Muscle layer of duodenum (tissue), 2 donors: ENCODE measurements at regions not wholly inside any gene's neighbourhood (a gene's known extent, or its start where the extent isn't known, plus 50 kb on each side); places are given as distances from the start of the nearest gene placed in this dataset.
"Not testable (repeated sequence)": the region's sequence is repeated elsewhere in the genome, so short reads cannot be mapped to it uniquely, and the experiment has no call there.

Source experiments
- H3K27ac ChIP-seq: one replicate; pipeline ENCODE4 v1.7.0; 2013; ENCODE audit warnings: mild to moderate bottlenecking, low read length
- H3K27me3 ChIP-seq: one replicate; pipeline ENCODE4 v1.7.0; 2013; ENCODE audit warnings: low read depth, mild to moderate bottlenecking, control low read depth, low read length
- H3K36me3 ChIP-seq, 2 donors: one replicate each; pipeline ENCODE4 v1.7.0; 2013; ENCODE audit warnings: low read length in 2 of 2, control low read depth in 1 of 2, mild to moderate bottlenecking in 1 of 2; ENCODE audit not compliant: insufficient read depth in 2 of 2, control insufficient read depth in 1 of 2
- H3K4me1 ChIP-seq, 2 donors: one replicate each; pipeline ENCODE4 v1.7.0; 2013; ENCODE audit warnings: low read length in 2 of 2, mild to moderate bottlenecking in 2 of 2, control low read depth in 1 of 2, moderate library complexity in 1 of 2; ENCODE audit not compliant: insufficient read depth in 2 of 2, control insufficient read depth in 1 of 2
- H3K4me3 ChIP-seq, 2 donors: one replicate each; pipeline ENCODE4 v1.7.0; 2013; ENCODE audit warnings: low read length in 2 of 2, low read depth in 1 of 2, mild to moderate bottlenecking in 1 of 2
- H3K9me3 ChIP-seq, 2 donors: one replicate each; pipeline ENCODE4 v1.7.0; 2013; ENCODE audit warnings: low read length in 2 of 2, control low read depth in 1 of 2, mild to moderate bottlenecking in 1 of 2; ENCODE audit not compliant: control insufficient read depth in 1 of 2
- donor health status: healthy.

DNA sequence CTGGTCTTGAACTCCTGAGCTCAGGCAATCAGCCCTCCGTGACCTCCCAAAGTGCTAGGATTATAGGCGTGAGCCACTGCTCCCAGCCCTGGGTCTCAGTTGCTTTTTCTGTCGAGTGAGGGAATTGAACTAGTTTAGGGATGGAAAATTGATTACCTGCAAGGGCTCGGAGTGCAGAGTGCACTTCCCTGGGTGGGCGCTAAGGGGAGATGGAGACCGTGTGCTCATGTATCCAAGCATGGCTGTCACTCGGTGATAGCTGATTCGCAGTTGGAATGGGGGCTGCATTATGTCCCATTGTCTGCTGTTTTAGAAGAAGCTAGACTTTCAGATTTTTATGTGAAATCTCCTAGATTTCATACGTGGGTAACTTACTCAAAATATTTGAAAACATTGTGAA lies 139.9 kb upstream of the RFC3 start:
- Histone ChIP-seq H3K4me3 (no peak overlapping the region), H3K36me3 (no peaks in the 10 kb centered on the region), H3K4me1 (peaks cover 11 to 13% of the 10 kb centered on the region in 2 donors), H3K9me3 (no peaks in the 10 kb centered on the region), H3K27me3 (no peaks in the 10 kb centered on the region), H3K27ac (no peak overlapping the region)

DNA sequence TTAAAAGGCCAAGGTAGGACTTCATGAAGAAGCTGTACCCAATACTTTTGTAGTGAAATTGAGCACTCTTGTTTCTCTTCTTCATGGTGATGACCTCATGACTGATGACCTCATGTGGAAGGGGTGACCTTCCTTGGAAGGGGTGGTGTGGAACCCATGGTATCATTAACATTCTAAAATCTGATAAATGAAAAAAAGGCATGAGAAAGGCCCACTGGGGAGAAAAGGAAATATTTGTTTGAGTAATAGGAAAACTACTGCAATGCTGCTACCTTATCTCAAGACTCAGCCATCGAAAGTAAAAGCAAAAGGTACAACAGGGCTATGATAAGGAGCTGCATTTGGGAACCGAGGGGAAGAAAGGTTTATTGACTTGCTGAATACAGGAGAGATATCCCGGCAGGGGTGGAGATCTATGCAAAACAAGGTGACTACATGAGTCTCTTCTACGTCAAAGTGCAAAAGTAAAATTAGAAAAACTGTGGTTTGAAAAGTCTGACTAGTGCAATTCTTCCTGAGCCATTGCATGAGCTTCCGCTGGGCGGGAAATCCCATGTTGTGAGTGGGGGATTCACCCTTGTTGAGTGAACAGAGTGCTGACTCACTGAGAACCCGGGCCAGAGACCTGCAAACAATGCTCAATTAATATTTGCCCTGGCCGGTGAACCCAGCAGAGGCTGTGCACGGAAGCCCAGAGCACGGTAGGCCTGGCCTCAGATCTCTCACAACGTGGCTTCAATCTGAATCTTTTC lies 138.9 kb upstream of the RFC3 start:
- Histone ChIP-seq H3K9me3 (no peaks in the 10 kb centered on the region), H3K27me3 (no peaks in the 10 kb centered on the region), H3K27ac (peak overlapping the region; percentile 78), H3K36me3 (no peaks in the 10 kb centered on the region), H3K4me3 (peak overlapping the region in 1 of 2 donors; percentile 50), H3K4me1 (peaks cover 11 to 13% of the 10 kb centered on the region in 2 donors)

DNA sequence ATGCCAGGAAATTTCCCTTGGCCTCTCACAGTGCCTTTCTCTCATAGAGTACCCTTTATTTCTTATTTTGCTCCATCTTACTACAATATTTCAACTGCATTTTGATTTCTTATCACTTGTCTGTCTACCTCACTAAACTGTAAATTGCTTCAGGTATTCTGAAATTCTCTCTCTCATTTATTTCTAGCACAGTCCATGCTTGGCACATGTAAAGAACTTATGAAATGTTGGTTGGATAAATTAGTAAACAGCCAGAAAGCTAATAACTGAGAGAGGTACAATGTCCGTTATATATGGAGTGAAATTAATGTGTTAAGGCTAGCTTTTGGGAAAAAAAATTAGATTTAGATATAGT lies 138.3 kb upstream of the RFC3 start:
- Histone ChIP-seq H3K27me3 (no peaks in the 10 kb centered on the region), H3K9me3 (no peaks in the 10 kb centered on the region), H3K4me1 (peaks cover 11 to 13% of the 10 kb centered on the region in 2 donors), H3K36me3 (no peaks in the 10 kb centered on the region), H3K4me3 (peak overlapping the region in 1 of 2 donors; percentile 50), H3K27ac (peak overlapping the region; percentile 78)

DNA sequence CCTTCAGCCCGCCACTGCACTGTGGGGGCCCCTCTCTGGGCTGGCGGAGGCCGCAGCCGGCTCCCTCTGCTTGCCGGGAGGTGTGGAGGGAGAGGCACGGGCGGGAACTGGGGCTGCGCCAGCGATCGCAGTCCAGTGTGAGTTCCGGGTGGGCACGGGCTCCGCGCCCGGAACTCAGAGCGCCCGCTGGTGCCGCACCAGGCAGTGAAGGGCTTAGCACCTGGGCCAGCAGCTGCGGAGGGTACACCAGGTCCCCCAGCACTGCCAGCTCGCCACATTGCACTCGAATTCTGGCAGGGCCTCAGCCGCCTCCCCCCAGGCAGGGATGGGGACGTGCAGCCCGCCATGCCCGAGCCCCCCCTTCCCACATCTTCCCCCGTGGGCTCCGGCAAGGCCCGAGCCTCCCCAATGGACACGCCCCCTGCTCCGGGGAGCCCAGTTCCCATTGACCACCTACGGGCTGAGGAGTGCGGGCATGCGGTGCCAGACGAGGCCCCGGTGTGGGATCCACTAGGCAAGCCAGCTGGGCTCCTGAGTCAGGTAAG lies 135.9 kb upstream of the RFC3 start:
- H3K27me3 ChIP-seq: no peaks in the 10 kb centered on the region
- no peak overlapping the region for H3K4me3 ChIP-seq
- H3K4me1 ChIP-seq: peaks cover 3 to 11% of the 10 kb centered on the region in 2 donors
- no peaks in the 10 kb centered on the region for H3K9me3 ChIP-seq
- no peaks in the 10 kb centered on the region for H3K36me3 ChIP-seq
- H3K27ac ChIP-seq: no peak overlapping the region

DNA sequence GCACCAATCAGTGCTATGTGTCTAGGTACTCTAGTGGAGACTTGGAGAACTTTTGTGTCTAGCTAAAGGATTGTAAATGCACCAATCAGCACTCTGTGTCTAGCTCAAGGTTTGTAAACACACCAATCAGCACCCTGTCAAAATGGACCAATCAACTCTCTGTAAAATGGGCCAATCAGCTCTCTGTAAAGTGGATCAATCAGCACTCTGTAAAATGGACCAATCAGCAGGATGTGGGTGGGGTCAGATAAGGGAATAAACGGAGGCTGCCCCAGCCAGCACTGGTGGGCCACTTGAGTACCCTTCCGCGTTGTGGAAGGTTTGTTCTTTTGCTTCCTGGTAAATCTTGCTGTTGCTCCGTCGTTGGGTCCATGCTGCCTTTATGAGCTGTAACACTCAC lies 135.3 kb upstream of the RFC3 start:
- not testable (repeated sequence) for H3K36me3 ChIP-seq, H3K27ac ChIP-seq, H3K27me3 ChIP-seq, H3K9me3 ChIP-seq, H3K4me3 ChIP-seq
- H3K4me1 ChIP-seq: peaks cover 0 to 11% of the 10 kb centered on the region in 2 donors

DNA sequence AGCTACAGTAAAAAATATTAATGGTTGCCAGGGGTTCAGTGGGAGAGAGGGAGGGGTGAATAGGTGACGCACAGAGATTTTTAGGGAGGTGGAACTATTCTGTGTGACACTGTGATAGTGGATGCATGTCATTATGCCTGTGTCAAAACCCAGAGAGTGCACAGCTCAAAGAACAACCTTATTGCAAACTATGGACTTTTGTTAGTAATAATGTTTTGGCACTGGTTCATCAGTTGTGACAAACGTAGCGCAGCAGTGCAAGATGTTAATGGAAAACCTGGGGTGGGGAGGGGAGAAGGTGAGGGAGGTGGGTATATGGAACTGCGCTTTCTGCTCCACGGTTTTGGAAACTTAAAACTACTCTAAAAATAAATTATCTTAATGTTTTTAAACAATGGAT lies 134.6 kb upstream of the RFC3 start:
- Histone ChIP-seq H3K9me3 (no peaks in the 10 kb centered on the region), H3K36me3 (no peaks in the 10 kb centered on the region), H3K27ac (no peak overlapping the region)

DNA sequence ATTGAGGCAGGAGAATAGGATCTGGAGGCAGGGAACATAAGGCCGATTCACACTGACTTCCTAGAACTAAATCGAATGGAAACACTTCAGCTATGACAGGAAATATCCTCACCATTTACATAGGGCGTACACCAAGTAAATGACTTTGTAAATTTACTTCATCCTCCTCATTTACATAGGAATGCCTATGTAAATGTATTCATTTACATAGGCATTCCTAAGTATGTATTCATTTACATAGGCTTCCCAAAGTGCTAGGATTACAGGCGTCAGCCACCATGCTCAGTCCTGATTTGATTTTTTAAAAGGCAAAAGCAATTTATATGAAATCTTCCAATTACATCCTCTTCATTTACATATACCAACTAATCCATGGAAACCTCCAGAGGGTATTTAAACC lies 133.1 kb upstream of the RFC3 start:
- Histone ChIP-seq H3K27me3 (no peaks in the 10 kb centered on the region), H3K9me3 (no peaks in the 10 kb centered on the region), H3K4me3 (no peak overlapping the region), H3K36me3 (no peaks in the 10 kb centered on the region), H3K27ac (no peak overlapping the region), H3K4me1 (peaks cover 0 to 2% of the 10 kb centered on the region in 2 donors)

More for the DNA sequence above, 134.6 kb upstream of the RFC3 start:
- no peak overlapping the region for H3K4me3 ChIP-seq
- no peaks in the 10 kb centered on the region for H3K27me3 ChIP-seq
- H3K4me1 ChIP-seq: peaks cover 0 to 11% of the 10 kb centered on the region in 2 donors

DNA sequence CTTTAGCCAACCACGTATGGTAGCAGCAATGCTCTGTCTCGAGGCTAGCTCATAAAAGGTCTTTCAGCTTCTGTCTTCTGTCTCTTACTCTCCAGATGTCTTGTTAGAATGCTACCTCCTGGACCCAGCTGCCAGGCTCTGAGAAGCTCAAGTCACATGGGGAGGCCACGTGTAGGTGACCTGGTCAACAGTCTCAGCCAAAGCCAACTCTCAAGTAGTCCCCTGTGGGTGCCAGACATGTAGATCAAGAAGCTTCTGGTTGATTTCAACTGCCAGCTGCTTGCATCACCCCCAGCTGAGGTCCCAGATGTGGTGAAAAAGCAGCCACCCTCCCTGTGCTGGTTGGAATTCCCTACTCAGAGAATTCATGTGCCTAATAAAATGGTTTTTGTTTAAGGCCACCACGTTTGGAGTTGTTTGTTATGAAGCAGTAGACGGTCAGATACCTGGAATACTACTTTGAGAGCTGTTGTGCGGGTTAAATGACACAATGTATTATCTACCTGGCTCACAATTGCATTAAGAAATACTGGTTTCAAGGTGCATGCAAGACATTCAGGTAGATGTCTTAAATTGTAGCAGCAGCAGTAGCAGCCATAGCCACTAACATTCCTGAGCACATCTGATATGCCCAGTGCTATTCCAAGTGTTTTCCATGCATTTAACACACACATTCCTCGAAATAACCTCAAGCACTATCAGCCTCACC lies 131.0 kb upstream of the RFC3 start:
- Histone ChIP-seq H3K4me1 (no peaks in the 10 kb centered on the region), H3K4me3 (no peak overlapping the region), H3K9me3 (no peaks in the 10 kb centered on the region), H3K27ac (no peak overlapping the region), H3K36me3 (no peaks in the 10 kb centered on the region), H3K27me3 (no peaks in the 10 kb centered on the region)

DNA sequence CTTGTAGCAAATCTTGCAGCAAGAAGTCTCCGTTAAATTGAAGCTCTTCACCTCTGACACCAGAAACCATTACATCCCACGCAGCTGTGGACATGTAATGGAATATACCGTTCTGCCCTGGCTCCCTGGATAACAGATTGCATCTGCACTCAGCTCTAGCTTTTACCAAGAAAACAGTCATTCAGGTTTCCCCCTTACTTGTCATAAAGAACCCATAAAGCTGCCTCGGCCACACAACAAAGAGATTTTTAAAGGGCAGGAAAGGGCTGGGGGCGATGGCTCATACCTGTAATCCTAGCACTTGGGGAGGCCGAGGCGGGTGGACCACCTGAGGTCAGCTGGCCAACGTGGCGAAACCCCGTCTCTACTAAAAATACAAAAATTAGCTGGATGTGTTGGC lies 127.6 kb upstream of the RFC3 start:
- no peak overlapping the region for H3K27ac ChIP-seq
- H3K9me3 ChIP-seq: no peaks in the 10 kb centered on the region
- H3K36me3 ChIP-seq: no peaks in the 10 kb centered on the region
- H3K4me1 ChIP-seq: no peaks in the 10 kb centered on the region
- H3K27me3 ChIP-seq: no peaks in the 10 kb centered on the region
- H3K4me3 ChIP-seq: no peak overlapping the region

DNA sequence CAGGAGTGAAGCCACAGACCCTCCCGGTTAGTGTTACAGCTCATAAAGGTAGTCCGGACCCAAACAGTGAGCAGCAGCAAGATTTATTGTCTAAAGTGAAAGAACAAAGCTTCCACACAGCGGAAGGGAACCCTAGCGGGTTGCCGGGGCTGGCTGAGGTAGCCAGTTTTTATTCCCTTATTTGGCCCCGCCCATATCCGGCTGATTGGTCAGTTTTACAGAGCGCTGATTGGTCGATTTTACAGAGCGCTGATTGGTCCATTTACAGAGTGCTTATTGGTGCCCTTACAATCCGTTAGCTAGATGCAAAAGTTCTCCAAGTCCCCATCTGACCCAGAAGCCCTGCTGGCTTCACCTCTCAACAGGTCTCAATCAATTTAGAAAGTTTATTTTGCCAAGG lies 126.0 kb upstream of the RFC3 start:
- H3K27me3 ChIP-seq: no peaks in the 10 kb centered on the region
- H3K4me3 ChIP-seq: no peak overlapping the region
- no peak overlapping the region for H3K27ac ChIP-seq
- no peaks in the 10 kb centered on the region for H3K36me3 ChIP-seq
- no peaks in the 10 kb centered on the region for H3K4me1 ChIP-seq
- H3K9me3 ChIP-seq: no peaks in the 10 kb centered on the region

DNA sequence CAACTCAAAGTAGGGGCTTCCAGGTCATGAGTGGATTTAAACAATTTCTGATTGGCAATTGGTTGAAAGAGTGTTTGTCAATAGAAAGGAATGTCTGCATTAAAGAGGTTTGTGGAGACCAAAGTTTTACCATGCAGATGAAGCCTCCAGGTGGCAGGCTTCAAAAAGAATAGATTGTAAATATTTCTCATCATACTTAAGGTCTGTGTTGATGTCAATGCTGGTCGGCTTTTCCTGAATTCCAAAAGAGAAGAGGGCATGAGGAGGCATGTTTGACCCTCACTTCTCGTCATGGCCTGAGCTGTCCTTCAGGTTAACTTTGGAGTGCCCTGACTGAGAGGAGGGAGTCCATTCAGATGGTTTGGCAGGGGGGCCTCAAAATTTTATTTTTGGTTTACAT lies 125.4 kb upstream of the RFC3 start:
- Histone ChIP-seq H3K4me1 (no peaks in the 10 kb centered on the region), H3K4me3 (no peak overlapping the region), H3K9me3 (no peaks in the 10 kb centered on the region), H3K36me3 (no peaks in the 10 kb centered on the region), H3K27me3 (no peaks in the 10 kb centered on the region), H3K27ac (no peak overlapping the region)
